ENCODE measurements at regions not wholly inside any gene's neighbourhood (a gene's known extent, or its start where the extent isn't known, plus 50 kb on each side); places are given as distances from the start of the nearest gene placed in this dataset.

- H3K36me3 ChIP-seq (replicated peaks in 1 of 2; ENCODE audit: control insufficient read depth in 1 of 2, insufficient read depth in 2 of 2, low read length in 1 of 2) = no peaks in the 10 kb centered on the region
- H3F3A ChIP-seq (replicated peaks; ENCODE audit: insufficient read depth) = no peaks in the 10 kb centered on the region
- peak overlapping the region; percentile 58; the same call in 1 of the 2 replicates for H3K4me2 ChIP-seq
- peak overlapping the region; percentile 19 to 52; a peak in 3 of 4 replicates for H3K4me3 ChIP-seq (ENCODE audit: low read depth in 2 of 2, low read length in 1 of 2)
- H3K9me2 ChIP-seq = no peaks in the 10 kb centered on the region
- no peak overlapping the region for H3K9ac ChIP-seq
- no peaks in the 10 kb centered on the region for H3K79me2 ChIP-seq (ENCODE audit: insufficient read depth)
- peaks cover 0 to 3% of the 10 kb centered on the region in 2 experiments; a peak in 2 of 4 replicates for H3K4me1 ChIP-seq (ENCODE audit: control insufficient read depth in 1 of 2, insufficient read depth in 2 of 2, low read depth in 1 of 2, low read length in 1 of 2)
- no peak overlapping the region for H3K27ac ChIP-seq (ENCODE audit: low read depth in 2 of 2, low read length in 1 of 2)
- WGBS (ENCODE audit: low lambda C conversion rate) = 6% methylated on average over 13 of the region's 13 CpGs
- ChIA-PET POLR2A (no interaction called here), CTCF (interaction anchor here (0.8 to 2.3 kb wide), 22 partner anchors 8 to 821 kb away, joined by 3 to 17 read pairs (median 4); partner anchors contain the start of gene TNFAIP3)
- no peaks in the 10 kb centered on the region for H3K9me3 ChIP-seq
- H3K27me3 ChIP-seq (ENCODE audit: insufficient read depth) = no peaks in the 10 kb centered on the region; the same call in 1 of the 2 replicates
- TF ChIP-seq MXI1 (IDR thresholded peaks at IDR 0.05; ENCODE audit: low read depth, low read length) (no peak), POLR2AphosphoS5 (IDR thresholded peaks at IDR 0.05; ENCODE audit: low read depth, low read length) (no peak), NRF1 (IDR thresholded peaks at IDR 0.05; ENCODE audit: low read depth, low read length) (no peak), JUND (IDR thresholded peaks at IDR 0.05) (no peak), RAD21 (IDR thresholded peaks at IDR 0.05; ENCODE audit: low read length) (peak; percentile 74), MAX (IDR thresholded peaks at IDR 0.05; ENCODE audit: low read depth) (no peak), GATA2 (CRISPR knock-in tag; IDR thresholded peaks at IDR 0.05) (no peak), MEF2A (IDR thresholded peaks at IDR 0.05; ENCODE audit: borderline replicate concordance, low read depth) (no peak), SMC3 (IDR thresholded peaks at IDR 0.05; ENCODE audit: low read depth, low read length) (peak; percentile 45), CTCF (IDR thresholded peaks at IDR 0.05) (peak; percentile 76)
- H2AFZ ChIP-seq (ENCODE audit: low read depth) = no peak overlapping the region
- DNase-seq = peak; percentile 45
- H4K20me1 ChIP-seq (ENCODE audit: insufficient read depth) = no peaks in the 10 kb centered on the region
Observed at GRCh38 chr6:137707590-137708360, 159.3 kb upstream of the TNFAIP3 start.

GRCh38 chr6:137708481-137708880, 158.6 kb upstream of the TNFAIP3 start:
- no peak overlapping the region for H2AFZ ChIP-seq (ENCODE audit: low read depth)
- H3K27ac ChIP-seq (ENCODE audit: low read depth in 2 of 2, low read length in 1 of 2) = no peak overlapping the region
- H3K4me1 ChIP-seq (ENCODE audit: control insufficient read depth in 1 of 2, insufficient read depth in 2 of 2, low read depth in 1 of 2, low read length in 1 of 2) = peaks cover 0 to 3% of the 10 kb centered on the region in 2 experiments; a peak in 2 of 4 replicates
- no peaks in the 10 kb centered on the region for H3K36me3 ChIP-seq (replicated peaks in 1 of 2; ENCODE audit: control insufficient read depth in 1 of 2, insufficient read depth in 2 of 2, low read length in 1 of 2)
- WGBS (ENCODE audit: low lambda C conversion rate) = 0% methylated on average over 1 of the region's 1 CpG
- no peak for DNase-seq
- H3K9ac ChIP-seq = no peak overlapping the region
- no peak overlapping the region for H3K4me2 ChIP-seq
- H3K4me3 ChIP-seq (ENCODE audit: low read depth in 2 of 2, low read length in 1 of 2) = no peak overlapping the region; a peak in 1 of 4 replicates
- no peaks in the 10 kb centered on the region for H4K20me1 ChIP-seq (ENCODE audit: insufficient read depth)
- TF ChIP-seq MEF2A (IDR thresholded peaks at IDR 0.05; ENCODE audit: borderline replicate concordance, low read depth) (no peak), EP300 (IDR thresholded peaks at IDR 0.05; ENCODE audit: borderline replicate concordance in 1 of 2, low read depth in 1 of 2, low read length in 1 of 2) (no peak)
- H3K27me3 ChIP-seq (ENCODE audit: insufficient read depth) = no peaks in the 10 kb centered on the region; the same call in 1 of the 2 replicates
- H3K9me2 ChIP-seq = no peaks in the 10 kb centered on the region
- POLR2A ChIA-PET = no interaction called here
- H3K9me3 ChIP-seq = no peaks in the 10 kb centered on the region
- no peaks in the 10 kb centered on the region for H3K79me2 ChIP-seq (ENCODE audit: insufficient read depth)
- no peaks in the 10 kb centered on the region for H3F3A ChIP-seq (replicated peaks; ENCODE audit: insufficient read depth)
- CTCF ChIA-PET = interaction anchor here (0.8 to 2.3 kb wide), 22 partner anchors 9 to 821 kb away, joined by 3 to 17 read pairs (median 4); partner anchors contain the start of gene TNFAIP3

All from SK-N-SH (cell line).